K562 (cell line): ENCODE measurements at regions not wholly inside any gene's neighbourhood (a gene's known extent, or its start where the extent isn't known, plus 50 kb on each side); places are given as distances from the start of the nearest gene placed in this dataset.

Experiments
- ATAC-seq: fragments of 200-7000 bp; cut with Tn5 transposase; 3 replicates; pipeline ENCODE4 v1.9.1; 2020; ENCODE audit warnings: moderate library complexity
- BruUV-seq: library from RNA; stranded (reverse); fragments of 400-500 nt; replicated peaks from 2 replicates; lab custom pipeline; 2021; lab: Mats Ljungman, UMichigan
- CTCF ChIA-PET: fragments of 300-600 bp; formaldehyde crosslinking; extraction: SDS; loops from one replicate; lab custom pipeline; 2021; ENCODE audit warnings: low intra/inter-chr PET ratio; lab: Yijun Ruan, JAX
- POLR2A ChIA-PET: fragments of 300-600, 350-650 bp; sonication (Branson Sonifier 250); formaldehyde crosslinking; extraction: SDS; loops from one replicate; lab custom pipeline; 2021; ENCODE audit warnings: antibody characterized with exemption, inconsistent platforms; lab: Yijun Ruan, JAX
- DNase-seq, 4 experiments: peaks; one replicate each; pipeline versions ENCODE4 v3.0.0 to v3.0.0-alpha.2; 2011 to 2018; ENCODE audit warnings: low spot score in 3 of 4, mixed read lengths in 3 of 4; ENCODE audit errors: extremely low read depth in 1 of 4
- FAIRE-seq: peaks from 2 replicates; lab custom pipeline; 2011; peaks lifted over from hg19 to GRCh38; lab: Jason Lieb, UNC
- H2AFZ ChIP-seq: 2 replicates; pipeline ENCODE4 v1.6.0; 2011; ENCODE audit warnings: low read depth, low read length, control low read depth, inconsistent platforms
- H3K27ac ChIP-seq: fragments of 200-600 bp; 3 replicates; pipeline ENCODE4 v1.8.0; 2011; ENCODE audit warnings: low read depth, mild to moderate bottlenecking, control low read depth, inconsistent platforms, low read length, moderate library complexity, mixed read lengths; ENCODE audit errors: extremely low read depth
- H3K27me3 ChIP-seq, 2 experiments: fragments of 300-600 bp in 1 of 2; 2 replicates in 1 of 2; 3 replicates in 1 of 2; pipeline versions ENCODE4 v1.6.0 to v1.8.0; 2011; ENCODE audit warnings: inconsistent platforms in 2 of 2, low read length in 2 of 2, mild to moderate bottlenecking in 1 of 2, mixed read lengths in 1 of 2, moderate library complexity in 1 of 2; ENCODE audit not compliant: control insufficient read depth in 2 of 2, insufficient read depth in 2 of 2
- H3K36me3 ChIP-seq: fragments of 300-600 bp; 3 replicates; pipeline ENCODE4 v1.8.0; 2011; ENCODE audit warnings: mild to moderate bottlenecking, low read length, inconsistent platforms; ENCODE audit not compliant: control insufficient read depth, insufficient read depth
- H3K4me1 ChIP-seq, 2 experiments: fragments of 200-600 bp in 1 of 2; replicated peaks in 1 of 2; 2 replicates in 1 of 2; 3 replicates in 1 of 2; pipeline versions ENCODE4 v1.5.1 to v1.8.0; 2011; ENCODE audit warnings: inconsistent platforms in 2 of 2, low read length in 2 of 2, mild to moderate bottlenecking in 1 of 2, mixed read lengths in 1 of 2, moderate library complexity in 1 of 2; ENCODE audit not compliant: control insufficient read depth in 2 of 2, insufficient read depth in 2 of 2
- H3K4me2 ChIP-seq: 2 replicates; pipeline ENCODE4 v1.6.1; 2011; ENCODE audit warnings: low read length, control low read depth, inconsistent platforms, mixed read lengths; ENCODE audit not compliant: insufficient read depth
- H3K4me3 ChIP-seq: fragments of 200-600 bp; sonication (generic), shearing (Covaris generic); 2 replicates; pipeline ENCODE4 v1.5.1; 2016; ENCODE audit warnings: control low read depth, inconsistent platforms
- H3K79me2 ChIP-seq: fragments of 200-600 bp; 3 replicates; pipeline ENCODE4 v1.8.0; 2011; ENCODE audit warnings: low read length, inconsistent platforms; ENCODE audit not compliant: control insufficient read depth, insufficient read depth
- H3K9ac ChIP-seq, 2 experiments: 2 replicates each; pipeline versions ENCODE4 v1.6.0 to v1.6.1; 2011; ENCODE audit warnings: low read depth in 2 of 2, low read length in 2 of 2, control low read depth in 1 of 2, inconsistent platforms in 1 of 2, mild to moderate bottlenecking in 1 of 2, mixed read lengths in 1 of 2; ENCODE audit not compliant: insufficient read depth in 1 of 2
- H3K9me1 ChIP-seq: one replicate; pipeline ENCODE4 v1.6.0; 2011; ENCODE audit warnings: inconsistent platforms, mild to moderate bottlenecking, low read length, moderate library complexity; ENCODE audit not compliant: control insufficient read depth, insufficient read depth
- H3K9me3 ChIP-seq: replicated peaks from 2 replicates; pipeline ENCODE4 v1.5.1; 2011; ENCODE audit warnings: low read depth, low read length, inconsistent platforms; ENCODE audit not compliant: control insufficient read depth, insufficient read depth
- H4K20me1 ChIP-seq: replicated peaks from 2 replicates; pipeline ENCODE4 v1.6.1; 2011; ENCODE audit warnings: low read length, inconsistent platforms, mixed read lengths; ENCODE audit not compliant: control insufficient read depth, insufficient read depth
- BDP1 ChIP-seq: IDR thresholded peaks from 3 replicates; pipeline ENCODE4 v1.6.1; 2011; ENCODE audit not compliant: insufficient read length, insufficient read depth
- CBX8 ChIP-seq: fragments of 200-600 bp; sonication (generic); IDR thresholded peaks from 2 replicates; pipeline ENCODE4 v1.6.1; 2012; ENCODE audit warnings: borderline replicate concordance, mixed run types, low read depth, mild to moderate bottlenecking, moderate library complexity, mixed read lengths, low read length, control low read depth, inconsistent platforms; ENCODE audit not compliant: poor library complexity, severe bottlenecking; ENCODE audit errors: extremely low read depth
- EWSR1 ChIP-seq: fragments of 450-650 bp; IDR thresholded peaks from 2 replicates; pipeline ENCODE4 v1.6.1; 2018; ENCODE audit warnings: borderline replicate concordance, mild to moderate bottlenecking, low read depth, moderate library complexity; ENCODE audit not compliant: partially characterized antibody
- GABPB2 ChIP-seq: fragments of 250-450 bp; sonication (Bioruptor Pico); conservative IDR thresholded peaks from 2 replicates; pipeline ENCODE4 v1.5.1; 2021; ENCODE audit warnings: mild to moderate bottlenecking
- HIVEP1 ChIP-seq: fragments of 250-450 bp; sonication (Bioruptor Pico); IDR thresholded peaks from 2 replicates; pipeline ENCODE4 v1.4.0; 2020; ENCODE audit warnings: mild to moderate bottlenecking
- MTA1 ChIP-seq: fragments of 450-650 bp; IDR thresholded peaks from 2 replicates; pipeline ENCODE4 v1.6.1; 2017; ENCODE audit warnings: borderline replicate concordance
- NR2F6 ChIP-seq: fragments of 450-650 bp; formaldehyde crosslinking; IDR thresholded peaks from 2 replicates; pipeline ENCODE4 v1.4.0; 2020; ENCODE audit warnings: mild to moderate bottlenecking
- STAT5A ChIP-seq: IDR thresholded peaks from 2 replicates; pipeline ENCODE4 v1.6.1; 2012; ENCODE audit warnings: low read length, inconsistent platforms, borderline replicate concordance
- THRA ChIP-seq: fragments of 450-650 bp; IDR thresholded peaks from 2 replicates; pipeline ENCODE4 v1.6.1; 2017; ENCODE audit warnings: mild to moderate bottlenecking, moderate library complexity
- ZBTB5 ChIP-seq: fragments of 450-650 bp; IDR thresholded peaks from 2 replicates; pipeline ENCODE4 v1.6.1; 2017; ENCODE audit warnings: antibody characterized with exemption
- ZZZ3 ChIP-seq: fragments of 450-650 bp; IDR thresholded peaks from 2 replicates; pipeline ENCODE4 v1.6.1; 2016; ENCODE audit warnings: antibody characterized with exemption, mild to moderate bottlenecking, moderate library complexity
- WGBS: fragments of 100-300 bp; shearing (Covaris generic); methylation state at CpG from one replicate; pipeline ENCODE4 v1.1.6; 2016; ENCODE audit warnings: low coverage, mixed read lengths; ENCODE audit not compliant: insufficient coverage; ENCODE audit errors: missing lambda C conversion rate; 5-methylcytosine and 5-hydroxymethylcytosine counted together
- in situ Hi-C: fragments of 300-500 bp; cut with MboI; formaldehyde crosslinking; loops from 4 replicates; pipeline ENCODE4 v1.15.0; 2018; ENCODE audit warnings: inconsistent platforms, mixed read lengths
- intact Hi-C: fragments of 100-400 bp; cut with micrococcal nuclease; formaldehyde crosslinking; loops from 2 replicates; pipeline ENCODE4 v1.14.2; 2022
- TF ChIP-seq, protein P1 (sequence below): sonication (generic); formaldehyde crosslinking; IDR thresholded peaks from 2 replicates; pipeline ENCODE4 v1.8.0; 2022; ENCODE audit warnings: missing genetic modification reagents, mild to moderate bottlenecking, borderline replicate concordance

- TF ChIP-seq, protein P1, sequence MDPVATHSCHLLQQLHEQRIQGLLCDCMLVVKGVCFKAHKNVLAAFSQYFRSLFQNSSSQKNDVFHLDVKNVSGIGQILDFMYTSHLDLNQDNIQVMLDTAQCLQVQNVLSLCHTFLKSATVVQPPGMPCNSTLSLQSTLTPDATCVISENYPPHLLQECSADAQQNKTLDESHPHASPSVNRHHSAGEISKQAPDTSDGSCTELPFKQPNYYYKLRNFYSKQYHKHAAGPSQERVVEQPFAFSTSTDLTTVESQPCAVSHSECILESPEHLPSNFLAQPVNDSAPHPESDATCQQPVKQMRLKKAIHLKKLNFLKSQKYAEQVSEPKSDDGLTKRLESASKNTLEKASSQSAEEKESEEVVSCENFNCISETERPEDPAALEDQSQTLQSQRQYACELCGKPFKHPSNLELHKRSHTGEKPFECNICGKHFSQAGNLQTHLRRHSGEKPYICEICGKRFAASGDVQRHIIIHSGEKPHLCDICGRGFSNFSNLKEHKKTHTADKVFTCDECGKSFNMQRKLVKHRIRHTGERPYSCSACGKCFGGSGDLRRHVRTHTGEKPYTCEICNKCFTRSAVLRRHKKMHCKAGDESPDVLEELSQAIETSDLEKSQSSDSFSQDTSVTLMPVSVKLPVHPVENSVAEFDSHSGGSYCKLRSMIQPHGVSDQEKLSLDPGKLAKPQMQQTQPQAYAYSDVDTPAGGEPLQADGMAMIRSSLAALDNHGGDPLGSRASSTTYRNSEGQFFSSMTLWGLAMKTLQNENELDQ, result no peak
- TF ChIP-seq BDP1, result no peak
Measured at GRCh38 chr18:78912336-78912735, 67.3 kb upstream of the SALL3 start (continued).

GRCh38 chr18:78912844-78913243, 66.8 kb upstream of the SALL3 start:
- no TSS peak for BruUV-seq
- no peak for DNase-seq
- Histone ChIP-seq H3K36me3 (no peaks in the 10 kb centered on the region), H3K79me2 (no peaks in the 10 kb centered on the region), H3K4me1 (no peaks in the 10 kb centered on the region), H3K4me2 (no peak overlapping the region), H3K9me1 (no peaks in the 10 kb centered on the region), H4K20me1 (no peaks in the 10 kb centered on the region), H2AFZ (no peak overlapping the region), H3K27me3 (peaks cover 3 to 45% of the 10 kb centered on the region in 2 experiments; a peak in 3 of 5 replicates), H3K4me3 (no peak overlapping the region), H3K27ac (no peak overlapping the region), H3K9me3 (no peaks in the 10 kb centered on the region), H3K9ac (no peak overlapping the region)
- ATAC-seq, result no peak
- no peak for FAIRE-seq
- ChIA-PET POLR2A (no interaction called here), CTCF (no interaction called here)
- in situ Hi-C loops (no loop called here), intact Hi-C loops (no loop called here)
- TF ChIP-seq HIVEP1 (CRISPR knock-in tag) (no peak), THRA (no peak), ZZZ3 (no peak), CBX8 (no peak), NR2F6 (CRISPR knock-in tag) (no peak), ZBTB5 (no peak), MTA1 (no peak), GABPB2 (no peak), STAT5A (no peak), EWSR1 (no peak)
- WGBS, result 0% methylated on average over 5 of the region's 18 CpGs
